ENCODE measurements at regions not wholly inside any gene's neighbourhood (a gene's known extent, or its start where the extent isn't known, plus 50 kb on each side); places are given as distances from the start of the nearest gene placed in this dataset.
"Not testable (repeated sequence)": the region's sequence is repeated elsewhere in the genome, so short reads cannot be mapped to it uniquely, and the experiment has no call there.

GRCh38 chr7:52779004-52779403, 256.4 kb upstream of the POM121L12 start:
- DNase-seq (ENCODE audit: low read depth in 3 of 3) = no peak

DNA sequence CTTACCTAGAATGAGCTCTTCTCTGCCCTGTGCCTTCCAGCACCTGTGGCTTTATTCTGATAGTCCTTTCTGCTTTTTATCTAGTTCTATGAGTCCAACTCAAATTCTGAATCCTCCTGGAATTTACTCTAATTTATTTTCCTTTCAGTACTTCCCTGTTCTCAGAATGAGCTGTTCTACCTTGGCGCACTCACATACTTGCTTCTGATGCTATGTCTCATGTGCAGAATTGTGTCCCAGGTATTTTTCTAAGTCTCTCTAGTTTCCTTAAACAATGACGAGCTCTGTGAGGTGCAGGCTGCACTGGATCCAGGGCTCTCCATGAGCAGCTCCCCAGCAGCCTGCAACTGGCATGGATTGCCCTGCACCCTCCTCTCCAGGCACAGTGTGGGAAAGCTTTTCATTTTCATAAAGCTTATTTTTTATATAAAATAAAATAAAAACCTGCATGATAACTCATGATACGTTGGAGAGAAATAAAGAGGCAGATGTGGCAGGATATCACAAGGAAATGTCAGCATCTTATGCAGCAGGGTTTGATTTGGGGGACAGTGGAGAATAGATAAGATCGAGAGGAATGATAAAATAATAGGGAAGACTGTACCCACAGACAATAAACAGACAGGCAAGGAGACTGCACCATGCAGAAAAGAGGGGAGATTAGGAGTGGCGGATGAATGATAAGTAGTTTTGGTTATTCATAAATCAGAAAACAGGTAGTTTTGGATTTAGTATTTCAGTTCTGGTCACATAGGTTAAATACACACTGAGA, 258.2 kb upstream of the POM121L12 start:
- DNase-seq (ENCODE audit: low read depth in 3 of 3) = no peak

GRCh38 chr7:52775876-52776275, 259.6 kb upstream of the POM121L12 start:
- DNase-seq (ENCODE audit: low read depth in 3 of 3) = no peak

- no peak for DNase-seq (ENCODE audit: low read depth in 3 of 3)
Measured at GRCh38 chr7:52771177-52771576, 264.3 kb upstream of the POM121L12 start.

- DNase-seq (ENCODE audit: low read depth in 3 of 3) = no peak
Measured at GRCh38 chr7:52764492-52765169, 270.8 kb upstream of the POM121L12 start.

DNA sequence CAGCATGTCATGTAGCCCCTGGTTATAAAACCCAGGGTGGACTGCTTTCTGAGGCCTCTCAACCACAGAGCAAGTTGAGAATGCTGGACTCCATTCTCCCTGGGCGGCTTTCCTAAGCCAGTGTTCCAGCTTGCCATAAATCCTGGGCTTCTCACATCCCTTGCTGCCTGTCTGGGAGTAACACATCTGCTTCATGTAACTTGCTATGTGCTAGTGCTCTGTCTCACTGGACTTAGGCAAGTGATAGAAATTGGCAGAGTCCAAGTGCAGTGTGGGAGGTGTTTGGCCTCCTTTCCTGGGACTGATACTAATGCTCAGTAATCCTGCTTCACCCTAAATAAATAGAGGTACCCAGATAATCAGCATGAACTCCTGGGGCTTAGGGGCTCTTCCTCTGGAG, 277.1 kb upstream of the POM121L12 start:
- DNase-seq (ENCODE audit: low read depth in 3 of 3) = no peak

- DNase-seq (ENCODE audit: low read depth in 3 of 3) = no peak
Measured at GRCh38 chr7:52753855-52754254, 281.6 kb upstream of the POM121L12 start.

- no peak for DNase-seq (ENCODE audit: low read depth in 3 of 3)
Measured at GRCh38 chr7:52752891-52753290, 282.5 kb upstream of the POM121L12 start.

- DNase-seq (ENCODE audit: low read depth in 3 of 3) = no peak
Measured at GRCh38 chr7:52749880-52750279, 285.6 kb upstream of the POM121L12 start.

- DNase-seq (ENCODE audit: low read depth in 3 of 3) = no peak
Measured at GRCh38 chr7:52747817-52748216, 287.6 kb upstream of the POM121L12 start.

GRCh38 chr7:52741670-52742290, 293.7 kb upstream of the POM121L12 start:
- no peak for DNase-seq (ENCODE audit: low read depth in 3 of 3)

GRCh38 chr7:52735656-52736055, 299.8 kb upstream of the POM121L12 start:
- no peak for DNase-seq (ENCODE audit: low read depth in 3 of 3)

- DNase-seq (ENCODE audit: low read depth in 3 of 3) = not testable (repeated sequence)
Measured at GRCh38 chr7:52728683-52729082, 306.8 kb upstream of the POM121L12 start.

GRCh38 chr7:52727632-52728031, 307.8 kb upstream of the POM121L12 start:
- DNase-seq (ENCODE audit: low read depth in 3 of 3) = no peak

- no peak for DNase-seq (ENCODE audit: low read depth in 3 of 3)
Measured at GRCh38 chr7:52726986-52727385, 308.4 kb upstream of the POM121L12 start.

DNA sequence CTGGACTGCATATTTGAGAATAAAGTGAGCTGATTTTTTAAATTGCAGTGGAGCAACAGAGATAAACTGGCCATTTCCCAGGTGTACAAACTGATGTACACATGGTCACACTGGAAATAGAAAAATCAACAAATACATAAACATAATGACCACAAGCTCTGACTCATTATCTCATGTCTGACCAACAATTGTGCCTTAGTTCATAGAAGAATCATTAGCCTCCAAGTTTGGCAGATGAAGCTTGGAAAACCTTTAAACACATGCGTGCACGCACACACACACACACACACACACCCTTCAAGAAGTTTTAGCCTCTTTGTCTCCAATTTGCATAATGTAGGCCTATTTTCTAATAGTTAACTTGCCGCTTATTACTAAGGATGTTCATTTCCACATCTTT, 308.9 kb upstream of the POM121L12 start:
- no peak for DNase-seq (ENCODE audit: low read depth in 3 of 3)

- no peak for DNase-seq (ENCODE audit: low read depth in 3 of 3)
Measured at GRCh38 chr7:52723606-52724005, 311.8 kb upstream of the POM121L12 start.

- no peak for DNase-seq (ENCODE audit: low read depth in 3 of 3)
Measured at GRCh38 chr7:52720856-52721255, 314.6 kb upstream of the POM121L12 start.

GRCh38 chr7:52719677-52720076, 315.8 kb upstream of the POM121L12 start:
- DNase-seq (ENCODE audit: low read depth in 3 of 3) = no peak

- DNase-seq (ENCODE audit: low read depth in 3 of 3) = no peak
Measured at GRCh38 chr7:52715701-52716100, 319.7 kb upstream of the POM121L12 start.

- DNase-seq (ENCODE audit: low read depth in 3 of 3) = no peak
Measured at GRCh38 chr7:52712938-52713337, 322.5 kb upstream of the POM121L12 start.

DNA sequence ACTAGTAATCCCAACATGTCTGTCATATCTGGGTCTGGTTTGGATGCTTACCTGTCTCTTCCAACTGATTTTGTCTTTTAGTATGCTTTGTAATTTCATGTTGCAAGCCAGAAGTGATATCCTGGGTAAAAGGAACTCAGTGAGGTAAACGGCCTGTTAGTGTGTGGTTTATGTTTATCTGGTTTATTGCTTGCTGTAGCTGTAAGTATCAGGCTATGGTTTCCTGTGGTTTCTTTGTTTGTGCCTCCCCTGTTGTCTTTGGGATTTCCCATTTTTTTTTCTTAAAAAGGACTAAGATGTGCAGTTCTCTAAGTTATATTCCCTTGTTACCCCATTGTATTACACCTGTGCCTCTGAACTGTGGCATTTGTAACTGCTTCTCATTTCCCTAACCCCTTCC, 323.5 kb upstream of the POM121L12 start:
- no peak for DNase-seq (ENCODE audit: low read depth in 3 of 3)

GRCh38 chr7:52708846-52709245, 326.6 kb upstream of the POM121L12 start:
- no peak for DNase-seq (ENCODE audit: low read depth in 3 of 3)

Measured in stimulated activated CD4-positive, alpha-beta T cell treated with anti-CD3 and anti-CD28 coated beads, TNF-alpha, amount 100 ng/mL, for 48 hours (primary cell).